GM12872 (cell line): ENCODE measurements at regions not wholly inside any gene's neighbourhood (a gene's known extent, or its start where the extent isn't known, plus 50 kb on each side); places are given as distances from the start of the nearest gene placed in this dataset.

Source experiments
- TF ChIP-seq, protein P1 (sequence below): IDR thresholded peaks from 3 replicates; pipeline ENCODE4 v1.5.1; 2011; ENCODE audit warnings: low read depth, mild to moderate bottlenecking, low read length, moderate library complexity; ENCODE audit not compliant: insufficient read depth

GRCh38 chr5:106749826-106750225 lies 920.9 kb downstream of the EFNA5 start:
- TF ChIP-seq, protein P1, sequence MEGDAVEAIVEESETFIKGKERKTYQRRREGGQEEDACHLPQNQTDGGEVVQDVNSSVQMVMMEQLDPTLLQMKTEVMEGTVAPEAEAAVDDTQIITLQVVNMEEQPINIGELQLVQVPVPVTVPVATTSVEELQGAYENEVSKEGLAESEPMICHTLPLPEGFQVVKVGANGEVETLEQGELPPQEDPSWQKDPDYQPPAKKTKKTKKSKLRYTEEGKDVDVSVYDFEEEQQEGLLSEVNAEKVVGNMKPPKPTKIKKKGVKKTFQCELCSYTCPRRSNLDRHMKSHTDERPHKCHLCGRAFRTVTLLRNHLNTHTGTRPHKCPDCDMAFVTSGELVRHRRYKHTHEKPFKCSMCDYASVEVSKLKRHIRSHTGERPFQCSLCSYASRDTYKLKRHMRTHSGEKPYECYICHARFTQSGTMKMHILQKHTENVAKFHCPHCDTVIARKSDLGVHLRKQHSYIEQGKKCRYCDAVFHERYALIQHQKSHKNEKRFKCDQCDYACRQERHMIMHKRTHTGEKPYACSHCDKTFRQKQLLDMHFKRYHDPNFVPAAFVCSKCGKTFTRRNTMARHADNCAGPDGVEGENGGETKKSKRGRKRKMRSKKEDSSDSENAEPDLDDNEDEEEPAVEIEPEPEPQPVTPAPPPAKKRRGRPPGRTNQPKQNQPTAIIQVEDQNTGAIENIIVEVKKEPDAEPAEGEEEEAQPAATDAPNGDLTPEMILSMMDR = no peak

DNA sequence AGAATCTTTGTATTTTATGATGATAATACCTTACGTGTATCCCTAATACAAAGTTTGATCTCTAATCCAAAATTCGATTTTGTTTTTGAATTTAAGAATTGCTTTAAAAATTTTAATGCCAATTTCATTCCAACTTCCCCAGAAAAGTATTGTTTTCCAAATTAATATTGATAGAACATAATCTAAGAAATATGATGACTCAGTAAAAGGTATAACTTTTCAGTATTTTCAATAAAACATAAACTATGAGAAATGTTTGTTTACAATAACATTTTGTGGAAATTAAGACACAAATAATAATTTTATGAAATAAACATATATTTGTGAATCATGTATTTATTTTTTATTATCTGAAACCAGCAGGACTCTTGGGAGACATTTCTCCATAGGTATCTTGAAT lies 931.6 kb downstream of the EFNA5 start:
- TF ChIP-seq, protein P1 = no peak

DNA sequence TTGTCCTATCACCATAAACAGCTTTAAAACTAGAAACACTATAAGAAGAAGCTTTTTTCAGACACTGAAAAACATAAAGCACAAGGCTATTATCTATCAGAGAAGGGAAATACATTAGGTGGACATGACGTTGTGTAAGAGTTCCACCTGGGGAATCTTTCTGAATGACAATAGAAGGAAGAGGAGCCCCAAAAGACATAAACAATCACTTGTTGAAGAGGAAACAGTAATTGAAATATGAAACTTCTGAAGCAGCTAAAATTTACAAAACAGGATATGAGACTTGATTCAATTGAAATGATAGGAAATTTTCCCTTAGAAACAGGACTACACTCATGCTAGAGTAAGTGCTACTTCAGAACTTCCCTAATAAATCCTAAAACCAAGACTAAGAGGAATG lies 933.6 kb downstream of the EFNA5 start:
- TF ChIP-seq, protein P1 = no peak

DNA sequence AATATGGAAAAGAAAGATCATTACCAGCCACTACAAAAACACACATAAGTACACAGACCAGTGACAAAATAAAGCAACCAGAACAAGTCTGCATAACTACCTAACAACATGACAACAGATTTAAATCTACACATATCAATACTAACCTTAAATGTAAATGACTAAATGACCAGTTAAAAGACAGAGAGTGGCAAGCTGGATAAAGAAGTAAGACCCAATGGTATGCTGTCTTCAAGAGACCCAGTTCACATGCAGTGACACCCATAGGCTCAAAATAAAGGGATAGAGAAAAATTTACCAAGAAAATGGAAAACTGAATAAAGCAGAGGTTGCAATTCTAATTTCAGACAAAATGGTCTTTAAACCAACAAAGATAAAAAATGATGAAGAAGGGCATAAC lies 938.1 kb downstream of the EFNA5 start:
- TF ChIP-seq, protein P1 = no peak

DNA sequence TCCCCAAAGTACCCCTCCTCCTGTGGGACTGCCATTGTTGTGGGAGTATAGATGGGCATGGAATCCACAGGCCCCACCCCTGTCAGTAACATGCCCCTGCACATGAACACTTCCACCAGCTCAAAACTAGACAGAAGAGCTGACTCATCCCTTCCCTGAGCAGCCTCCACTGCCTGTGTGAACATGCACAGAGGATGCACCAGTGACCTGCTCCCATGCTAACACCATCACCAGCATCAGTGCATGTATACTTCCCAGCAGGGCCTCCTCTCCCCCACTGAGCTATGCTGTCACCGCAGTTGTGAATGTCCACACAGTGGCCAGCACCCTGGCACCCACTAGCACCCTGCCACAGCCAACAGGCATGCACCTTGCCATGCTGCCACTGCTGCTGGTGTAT lies 939.8 kb downstream of the EFNA5 start:
- TF ChIP-seq, protein P1 = no peak

GRCh38 chr5:106730506-106730905 lies 940.2 kb downstream of the EFNA5 start:
- TF ChIP-seq, protein P1 = no peak

DNA sequence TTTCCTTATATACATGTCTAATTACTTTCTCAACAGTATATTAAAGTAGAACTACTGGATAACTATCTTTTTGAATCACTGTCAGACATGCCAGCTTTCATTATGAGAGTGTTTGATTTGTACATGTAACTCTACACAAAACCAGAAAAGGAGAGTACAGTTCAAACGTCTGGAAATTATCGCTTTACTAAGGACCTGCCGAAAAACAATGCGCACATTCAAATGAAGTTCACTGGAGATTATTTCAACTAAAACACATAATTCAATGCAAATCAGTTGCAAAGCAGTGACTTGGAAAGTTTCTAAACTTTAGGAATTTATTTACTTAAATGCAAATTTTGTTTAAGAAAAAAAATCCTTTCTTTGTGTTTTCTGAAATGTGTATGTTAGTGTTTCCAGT lies 942.5 kb downstream of the EFNA5 start:
- TF ChIP-seq, protein P1 = no peak

- TF ChIP-seq, protein P1 = no peak
Measured at GRCh38 chr5:106727071-106727470, 943.7 kb downstream of the EFNA5 start.
